Panc1 (cell line): ENCODE measurements at regions not wholly inside any gene's neighbourhood (a gene's known extent, or its start where the extent isn't known, plus 50 kb on each side); places are given as distances from the start of the nearest gene placed in this dataset.

Experiments
- ATAC-seq: fragments of 200-7000 bp; cut with Tn5 transposase; 2 replicates; pipeline ENCODE4 v1.9.1; 2020; ENCODE audit warnings: mild to moderate bottlenecking, moderate library complexity
- BruUV-seq: library from RNA; stranded (reverse); fragments of 400-500 nt; replicated peaks from 2 replicates; lab custom pipeline; 2021; lab: Mats Ljungman, UMichigan
- CTCF ChIA-PET: fragments of 300-600 bp; sonication (Branson Sonifier 250); formaldehyde crosslinking; loops from one replicate; lab custom pipeline; 2022; ENCODE audit warnings: antibody characterized with exemption; lab: Charles Lee
- POLR2A ChIA-PET: fragments of 300-600 bp; sonication (Branson Sonifier 250); formaldehyde crosslinking; loops from one replicate; lab custom pipeline; 2022; ENCODE audit warnings: antibody characterized with exemption; lab: Charles Lee
- DNase-seq: peaks from one replicate; pipeline ENCODE4 v3.0.0-alpha.2; 2010; ENCODE audit warnings: low read depth, low spot score
- H3K27ac ChIP-seq: 2 replicates; pipeline ENCODE4 v1.5.1; 2011; ENCODE audit warnings: mild to moderate bottlenecking, low read length, inconsistent platforms
- H3K27me3 ChIP-seq: fragments of 200-500 bp; sonication (Bioruptor generic); 2 replicates; pipeline ENCODE4 v1.6.0; 2014; ENCODE audit warnings: low read length, inconsistent platforms; ENCODE audit not compliant: control insufficient read depth, insufficient read depth
- H3K36me3 ChIP-seq: fragments of 200-500 bp; sonication (Bioruptor generic); 2 replicates; pipeline ENCODE4 v1.5.1; 2014; ENCODE audit warnings: inconsistent platforms, mild to moderate bottlenecking, low read length, moderate library complexity; ENCODE audit not compliant: control insufficient read depth, insufficient read depth
- H3K4me1 ChIP-seq: 2 replicates; pipeline ENCODE4 v1.5.1; 2011; ENCODE audit warnings: inconsistent platforms, mild to moderate bottlenecking, low read length, moderate library complexity; ENCODE audit not compliant: control insufficient read depth, insufficient read depth
- H3K4me3 ChIP-seq, 2 experiments: 2 replicates each; pipeline ENCODE4 v1.5.1; 2011 to 2012; ENCODE audit warnings: low read depth in 2 of 2, low read length in 2 of 2, mild to moderate bottlenecking in 2 of 2, inconsistent platforms in 1 of 2, moderate library complexity in 1 of 2
- H3K9me3 ChIP-seq: fragments of 200-500 bp; sonication (Bioruptor generic); 2 replicates; pipeline ENCODE4 v1.5.1; 2014; ENCODE audit warnings: low read depth, mild to moderate bottlenecking, inconsistent platforms, low read length, moderate library complexity; ENCODE audit not compliant: control insufficient read depth, insufficient read depth
- POLR2AphosphoS5 ChIP-seq: IDR thresholded peaks from 2 replicates; pipeline ENCODE4 v1.6.1; 2012; ENCODE audit warnings: mild to moderate bottlenecking, low read depth, low read length, moderate library complexity
- REST ChIP-seq, 2 experiments: IDR thresholded peaks; 2 replicates each; pipeline ENCODE4 v1.6.1; 2011 to 2012; ENCODE audit warnings: low read depth in 2 of 2, control low read depth in 1 of 2, low read length in 1 of 2, mild to moderate bottlenecking in 1 of 2, moderate library complexity in 1 of 2; ENCODE audit not compliant: insufficient read depth in 1 of 2
- SIN3A ChIP-seq: IDR thresholded peaks from 2 replicates; pipeline ENCODE4 v1.6.1; 2012; ENCODE audit warnings: low read depth, mild to moderate bottlenecking, low read length, moderate library complexity, borderline replicate concordance; ENCODE audit not compliant: insufficient read depth
- TCF7L2 ChIP-seq: IDR thresholded peaks from 2 replicates; pipeline ENCODE4 v1.6.1; 2011; ENCODE audit warnings: mild to moderate bottlenecking, low read depth, low read length, inconsistent platforms
- in situ Hi-C: cut with HindIII; loops from 2 replicates; pipeline ENCODE4 v1.10.0; 2016; ENCODE audit warnings: low sequenced_read_pairs, low pct_unique_long_range_greater_than_20kb
- intact Hi-C: fragments of 100-400 bp; cut with micrococcal nuclease; formaldehyde crosslinking; loops from one replicate; pipeline ENCODE4 v1.10.0; 2022; ENCODE audit not compliant: unreplicated experiment
- TF ChIP-seq, protein P1 (sequence below): fragments of 450-650 bp; IDR thresholded peaks from 2 replicates; pipeline ENCODE4 v1.5.1; 2017; ENCODE audit warnings: mild to moderate bottlenecking

- no peak for TF ChIP-seq TCF7L2
- TF ChIP-seq REST (IDR thresholded peaks at IDR 0.05; ENCODE audit: insufficient read depth in 1 of 2, low read depth in 2 of 2, low read length in 1 of 2), result no peak
- TF ChIP-seq SIN3A, result no peak
- TF ChIP-seq, protein P1, sequence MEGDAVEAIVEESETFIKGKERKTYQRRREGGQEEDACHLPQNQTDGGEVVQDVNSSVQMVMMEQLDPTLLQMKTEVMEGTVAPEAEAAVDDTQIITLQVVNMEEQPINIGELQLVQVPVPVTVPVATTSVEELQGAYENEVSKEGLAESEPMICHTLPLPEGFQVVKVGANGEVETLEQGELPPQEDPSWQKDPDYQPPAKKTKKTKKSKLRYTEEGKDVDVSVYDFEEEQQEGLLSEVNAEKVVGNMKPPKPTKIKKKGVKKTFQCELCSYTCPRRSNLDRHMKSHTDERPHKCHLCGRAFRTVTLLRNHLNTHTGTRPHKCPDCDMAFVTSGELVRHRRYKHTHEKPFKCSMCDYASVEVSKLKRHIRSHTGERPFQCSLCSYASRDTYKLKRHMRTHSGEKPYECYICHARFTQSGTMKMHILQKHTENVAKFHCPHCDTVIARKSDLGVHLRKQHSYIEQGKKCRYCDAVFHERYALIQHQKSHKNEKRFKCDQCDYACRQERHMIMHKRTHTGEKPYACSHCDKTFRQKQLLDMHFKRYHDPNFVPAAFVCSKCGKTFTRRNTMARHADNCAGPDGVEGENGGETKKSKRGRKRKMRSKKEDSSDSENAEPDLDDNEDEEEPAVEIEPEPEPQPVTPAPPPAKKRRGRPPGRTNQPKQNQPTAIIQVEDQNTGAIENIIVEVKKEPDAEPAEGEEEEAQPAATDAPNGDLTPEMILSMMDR, result no peak
- no peak for TF ChIP-seq POLR2AphosphoS5
- no peak for ATAC-seq
- Histone ChIP-seq H3K4me1 (no peaks in the 10 kb centered on the region), H3K36me3 (no peaks in the 10 kb centered on the region), H3K4me3 (no peak overlapping the region), H3K27ac (no peak overlapping the region), H3K27me3 (no peaks in the 10 kb centered on the region), H3K9me3 (no peaks in the 10 kb centered on the region)
- no peak for DNase-seq
- BruUV-seq, result no TSS peak
- CTCF ChIA-PET, result no interaction called here
- in situ Hi-C loops, result no loop called here
- intact Hi-C loops, result no loop called here
- POLR2A ChIA-PET, result no interaction called here
Measured at GRCh38 chr5:136924490-136924889, 559.1 kb upstream of the TRPC7 start.

- ATAC-seq, result no peak
- H3K27ac ChIP-seq, result no peak overlapping the region
- CTCF ChIA-PET, result no interaction called here
- POLR2A ChIA-PET, result no interaction called here
- no peak overlapping the region for H3K4me3 ChIP-seq
- H3K9me3 ChIP-seq, result no peaks in the 10 kb centered on the region
- intact Hi-C loops, result no loop called here
- no peak for TF ChIP-seq TCF7L2
- no peak for TF ChIP-seq SIN3A
- TF ChIP-seq, protein P1, result no peak
- no peak for TF ChIP-seq REST (IDR thresholded peaks at IDR 0.05; ENCODE audit: insufficient read depth in 1 of 2, low read depth in 2 of 2, low read length in 1 of 2)
- no peak for TF ChIP-seq POLR2AphosphoS5
- no peaks in the 10 kb centered on the region; the same call in none of the 2 replicates for H3K27me3 ChIP-seq
- BruUV-seq, result no TSS peak
- no peaks in the 10 kb centered on the region for H3K4me1 ChIP-seq
- no peak for DNase-seq
- no peaks in the 10 kb centered on the region for H3K36me3 ChIP-seq
- in situ Hi-C loops, result no loop called here
Measured at GRCh38 chr5:136910625-136911024, 545.3 kb upstream of the TRPC7 start.
